ENCODE measurements at regions not wholly inside any gene's neighbourhood (a gene's known extent, or its start where the extent isn't known, plus 50 kb on each side); places are given as distances from the start of the nearest gene placed in this dataset.
"Not testable (repeated sequence)": the region's sequence is repeated elsewhere in the genome, so short reads cannot be mapped to it uniquely, and the experiment has no call there.

GRCh38 chr13:80844164-80844563, 503.2 kb upstream of the SPRY2 start:
- DNase-seq, result no peak

- no peak for DNase-seq
These were observed 500.5 kb upstream of the SPRY2 start for GRCh38 chr13:80841414-80841813.

GRCh38 chr13:80840316-80840976, 499.5 kb upstream of the SPRY2 start:
- DNase-seq, result no peak

- no peak for DNase-seq
These were observed 495.0 kb upstream of the SPRY2 start for GRCh38 chr13:80835902-80836301.

GRCh38 chr13:80830431-80830830, 489.5 kb upstream of the SPRY2 start:
- no peak for DNase-seq

GRCh38 chr13:80828759-80829158, 487.8 kb upstream of the SPRY2 start:
- no peak for DNase-seq

- no peak for DNase-seq
These were observed 484.4 kb upstream of the SPRY2 start for GRCh38 chr13:80825276-80825675.

- DNase-seq, result no peak
These were observed 483.3 kb upstream of the SPRY2 start for GRCh38 chr13:80824229-80824628.

- no peak for DNase-seq
These were observed 482.5 kb upstream of the SPRY2 start for GRCh38 chr13:80823472-80823871.

GRCh38 chr13:80821466-80821865, 480.5 kb upstream of the SPRY2 start:
- DNase-seq, result no peak

GRCh38 chr13:80817979-80818378, 477.1 kb upstream of the SPRY2 start:
- DNase-seq, result no peak

- no peak for DNase-seq
These were observed 473.6 kb upstream of the SPRY2 start for GRCh38 chr13:80814541-80814940.

- not testable (repeated sequence) for DNase-seq
These were observed 469.4 kb upstream of the SPRY2 start for GRCh38 chr13:80810294-80810693.

- DNase-seq, result no peak
These were observed 462.0 kb upstream of the SPRY2 start for GRCh38 chr13:80802946-80803345.

- no peak for DNase-seq
These were observed 457.7 kb upstream of the SPRY2 start for GRCh38 chr13:80798576-80799133.

- DNase-seq, result no peak
These were observed 446.7 kb upstream of the SPRY2 start for GRCh38 chr13:80787604-80788003.

- DNase-seq, result no peak
These were observed 443.1 kb upstream of the SPRY2 start for GRCh38 chr13:80783926-80784565.

GRCh38 chr13:80782441-80782840, 441.5 kb upstream of the SPRY2 start:
- no peak for DNase-seq

GRCh38 chr13:80778297-80778696, 437.4 kb upstream of the SPRY2 start:
- no peak for DNase-seq

- no peak for DNase-seq
These were observed 416.8 kb upstream of the SPRY2 start for GRCh38 chr13:80757694-80758093.

GRCh38 chr13:80755910-80756309, 415.0 kb upstream of the SPRY2 start:
- no peak for DNase-seq

GRCh38 chr13:80754441-80754840, 413.5 kb upstream of the SPRY2 start:
- no peak for DNase-seq

- no peak for DNase-seq
These were observed 412.9 kb upstream of the SPRY2 start for GRCh38 chr13:80753866-80754265.

- no peak for DNase-seq
These were observed 410.9 kb upstream of the SPRY2 start for GRCh38 chr13:80751854-80752253.
